Tongue (tissue), 1 donor: ENCODE measurements at regions not wholly inside any gene's neighbourhood (a gene's known extent, or its start where the extent isn't known, plus 50 kb on each side); places are given as distances from the start of the nearest gene placed in this dataset.

ENCODE experiments used
- DNase-seq: peaks from one replicate; pipeline ENCODE4 v3.0.0-alpha.2; 2015

- no peak for DNase-seq
These were observed 222.9 kb upstream of the RIOK2 start for GRCh38 chr5:97405941-97406340.

GRCh38 chr5:97406946-97407676 lies 224.1 kb upstream of the RIOK2 start:
- DNase-seq: no peak

GRCh38 chr5:97408331-97408730 lies 225.3 kb upstream of the RIOK2 start:
- DNase-seq: no peak

GRCh38 chr5:97412959-97413358 lies 229.9 kb upstream of the RIOK2 start:
- DNase-seq: peak; percentile 20

GRCh38 chr5:97417986-97418385 lies 234.9 kb upstream of the RIOK2 start:
- no peak for DNase-seq

GRCh38 chr5:97418462-97418861 lies 235.4 kb upstream of the RIOK2 start:
- no peak for DNase-seq

GRCh38 chr5:97420646-97421045 lies 237.6 kb upstream of the RIOK2 start:
- DNase-seq: peak; percentile 56

GRCh38 chr5:97422678-97423077 lies 239.6 kb upstream of the RIOK2 start:
- DNase-seq: no peak

GRCh38 chr5:97425511-97425910 lies 242.5 kb upstream of the RIOK2 start:
- no peak for DNase-seq

GRCh38 chr5:97427235-97427634 lies 244.2 kb upstream of the RIOK2 start:
- DNase-seq: no peak

- DNase-seq: no peak
These were observed 251.0 kb upstream of the RIOK2 start for GRCh38 chr5:97434021-97434420.

GRCh38 chr5:97436405-97436804 lies 253.4 kb upstream of the RIOK2 start:
- no peak for DNase-seq

- no peak for DNase-seq
These were observed 260.7 kb upstream of the RIOK2 start for GRCh38 chr5:97443740-97444139.

GRCh38 chr5:97449172-97449571 lies 266.1 kb upstream of the RIOK2 start:
- no peak for DNase-seq

- DNase-seq: peak; percentile 30
These were observed 269.6 kb upstream of the RIOK2 start for GRCh38 chr5:97452646-97453045.

- DNase-seq: no peak
These were observed 270.2 kb upstream of the RIOK2 start for GRCh38 chr5:97453263-97453662.

- DNase-seq: peak; percentile 22
These were observed 271.0 kb upstream of the RIOK2 start for GRCh38 chr5:97454015-97454414.

- DNase-seq: no peak
These were observed 272.9 kb upstream of the RIOK2 start for GRCh38 chr5:97455996-97456395.

- no peak for DNase-seq
These were observed 275.8 kb upstream of the RIOK2 start for GRCh38 chr5:97458851-97459250.

- DNase-seq: no peak
These were observed 288.9 kb upstream of the RIOK2 start for GRCh38 chr5:97471951-97472350.

- DNase-seq: no peak
These were observed 292.8 kb upstream of the RIOK2 start for GRCh38 chr5:97475847-97476246.

GRCh38 chr5:97476852-97477534 lies 293.9 kb upstream of the RIOK2 start:
- DNase-seq: no peak

- DNase-seq: no peak
These were observed 295.4 kb upstream of the RIOK2 start for GRCh38 chr5:97478483-97478882.

GRCh38 chr5:97480313-97480712 lies 297.3 kb upstream of the RIOK2 start:
- no peak for DNase-seq
